Erythroblast (primary cell): ENCODE measurements at regions not wholly inside any gene's neighbourhood (a gene's known extent, or its start where the extent isn't known, plus 50 kb on each side); places are given as distances from the start of the nearest gene placed in this dataset.

ENCODE experiments used
- GATA1 ChIP-seq: IDR thresholded peaks from 2 replicates; pipeline ENCODE4 v1.6.1; 2011; ENCODE audit warnings: low read depth, mild to moderate bottlenecking, control low read depth, low read length, moderate library complexity
- POLR2A ChIP-seq: IDR thresholded peaks from 2 replicates; pipeline ENCODE4 v1.6.1; 2011; ENCODE audit warnings: mild to moderate bottlenecking, low read length

GRCh38 chr5:40220260-40220659 is 459.5 kb upstream of the PTGER4 start:
- no peak for TF ChIP-seq POLR2A
- no peak for TF ChIP-seq GATA1
